ENCODE measurements at regions not wholly inside any gene's neighbourhood (a gene's known extent, or its start where the extent isn't known, plus 50 kb on each side); places are given as distances from the start of the nearest gene placed in this dataset.

- no peak overlapping the region for H3K4me3 ChIP-seq (ENCODE audit: low read depth, low read length)
- TF ChIP-seq CTCF (IDR thresholded peaks at IDR 0.05; ENCODE audit: low read depth, low read length, missing control alignments) = no peak
- no peak for DNase-seq (ENCODE audit: low read depth)
These were observed 292.3 kb upstream of the FANCL start for GRCh38 chr2:58533376-58533775.

- DNase-seq (ENCODE audit: low read depth) = no peak
- no peak for TF ChIP-seq CTCF (IDR thresholded peaks at IDR 0.05; ENCODE audit: low read depth, low read length, missing control alignments)
These were observed 291.5 kb upstream of the FANCL start for GRCh38 chr2:58532641-58533040.

GRCh38 chr2:58527647-58528046, 286.5 kb upstream of the FANCL start:
- DNase-seq (ENCODE audit: low read depth) = no peak
- no peak overlapping the region for H3K4me3 ChIP-seq (ENCODE audit: low read depth, low read length)
- no peak for TF ChIP-seq CTCF (IDR thresholded peaks at IDR 0.05; ENCODE audit: low read depth, low read length, missing control alignments)

More at GRCh38 chr2:58532641-58533040, 291.5 kb upstream of the FANCL start:
- no peak overlapping the region for H3K4me3 ChIP-seq (ENCODE audit: low read depth, low read length)

- DNase-seq (ENCODE audit: low read depth) = no peak
- H3K4me3 ChIP-seq (ENCODE audit: low read depth, low read length) = no peak overlapping the region
- no peak for TF ChIP-seq CTCF (IDR thresholded peaks at IDR 0.05; ENCODE audit: low read depth, low read length, missing control alignments)
These were observed 280.9 kb upstream of the FANCL start for GRCh38 chr2:58521803-58522554.

GRCh38 chr2:58520903-58521302, 279.8 kb upstream of the FANCL start:
- TF ChIP-seq CTCF (IDR thresholded peaks at IDR 0.05; ENCODE audit: low read depth, low read length, missing control alignments) = no peak
- H3K4me3 ChIP-seq (ENCODE audit: low read depth, low read length) = no peak overlapping the region
- DNase-seq (ENCODE audit: low read depth) = no peak

GRCh38 chr2:58517881-58518280, 276.8 kb upstream of the FANCL start:
- TF ChIP-seq CTCF (IDR thresholded peaks at IDR 0.05; ENCODE audit: low read depth, low read length, missing control alignments) = no peak
- DNase-seq (ENCODE audit: low read depth) = no peak
- H3K4me3 ChIP-seq (ENCODE audit: low read depth, low read length) = no peak overlapping the region

- TF ChIP-seq CTCF (IDR thresholded peaks at IDR 0.05; ENCODE audit: low read depth, low read length, missing control alignments) = no peak
- DNase-seq (ENCODE audit: low read depth) = no peak
- H3K4me3 ChIP-seq (ENCODE audit: low read depth, low read length) = no peak overlapping the region
These were observed 275.6 kb upstream of the FANCL start for GRCh38 chr2:58516695-58517094.
